Fibroblast of gingiva (primary cell): ENCODE measurements at regions not wholly inside any gene's neighbourhood (a gene's known extent, or its start where the extent isn't known, plus 50 kb on each side); places are given as distances from the start of the nearest gene placed in this dataset.

ENCODE experiments used
- DNase-seq: peaks from one replicate; pipeline ENCODE4 v3.0.0-alpha.2; 2011; ENCODE audit warnings: low read depth

DNA sequence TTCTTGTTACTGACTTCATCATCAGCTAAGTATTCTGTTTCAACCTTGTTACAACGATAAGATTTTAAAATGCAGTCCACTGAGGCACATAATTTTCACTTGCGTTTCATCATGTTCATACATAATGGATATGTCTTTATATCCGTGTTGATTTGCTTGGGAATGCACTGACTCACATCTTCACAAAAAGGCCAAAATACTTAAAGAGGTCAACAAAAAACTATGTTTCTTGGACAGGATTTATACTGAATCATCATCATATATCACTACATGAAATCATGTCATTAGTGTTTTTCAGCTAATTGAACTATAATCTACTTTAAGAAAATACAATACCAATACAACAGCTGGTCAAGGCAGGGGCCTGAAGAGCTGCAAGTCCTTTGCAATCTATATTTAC lies 324.5 kb upstream of the KLF6 start:
- DNase-seq, result no peak

DNA sequence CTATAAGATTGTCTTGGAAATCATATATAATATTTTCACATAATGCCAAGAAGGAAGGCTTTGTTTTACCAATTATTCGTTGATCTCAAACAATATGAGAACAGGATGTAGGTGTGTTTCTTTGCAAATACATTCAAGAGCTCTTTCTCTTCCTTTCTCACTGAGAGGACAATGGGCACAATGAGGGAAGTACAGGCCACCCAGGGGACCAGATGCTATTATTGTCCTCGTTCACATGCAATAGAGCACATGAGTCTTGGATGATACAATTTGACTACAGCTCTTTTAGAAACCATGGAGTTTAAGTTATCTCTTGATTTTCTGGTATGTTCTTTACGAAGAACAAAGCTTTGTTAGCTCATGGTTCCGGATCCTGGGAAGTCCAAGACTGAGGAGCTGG lies 323.7 kb upstream of the KLF6 start:
- DNase-seq, result no peak

DNA sequence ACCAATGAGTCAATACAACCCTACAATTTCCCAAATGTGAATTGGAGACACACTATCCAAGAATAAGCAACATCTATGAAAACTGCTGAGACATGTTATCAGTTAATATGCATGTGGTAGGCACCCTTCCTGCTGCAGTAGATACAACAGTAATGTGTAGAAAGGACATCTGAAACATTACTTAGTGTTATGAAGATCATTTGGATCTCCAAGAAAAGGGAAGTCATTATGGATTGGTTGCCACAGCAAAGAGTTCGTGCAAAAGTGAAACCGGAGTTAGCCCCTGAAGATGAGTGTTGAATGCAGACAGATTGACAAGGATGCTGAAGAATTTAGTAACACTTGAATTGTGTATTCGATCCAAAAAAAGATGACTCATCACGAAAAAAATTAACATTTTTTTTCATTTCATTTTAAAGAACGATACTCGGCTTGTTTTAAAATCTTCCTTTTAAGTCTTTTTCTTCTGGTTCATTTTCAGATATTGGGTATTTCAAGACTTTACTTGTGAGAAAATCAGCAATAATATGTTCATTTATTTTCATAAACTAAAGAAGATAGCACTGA lies 322.4 kb upstream of the KLF6 start:
- DNase-seq, result no peak

DNA sequence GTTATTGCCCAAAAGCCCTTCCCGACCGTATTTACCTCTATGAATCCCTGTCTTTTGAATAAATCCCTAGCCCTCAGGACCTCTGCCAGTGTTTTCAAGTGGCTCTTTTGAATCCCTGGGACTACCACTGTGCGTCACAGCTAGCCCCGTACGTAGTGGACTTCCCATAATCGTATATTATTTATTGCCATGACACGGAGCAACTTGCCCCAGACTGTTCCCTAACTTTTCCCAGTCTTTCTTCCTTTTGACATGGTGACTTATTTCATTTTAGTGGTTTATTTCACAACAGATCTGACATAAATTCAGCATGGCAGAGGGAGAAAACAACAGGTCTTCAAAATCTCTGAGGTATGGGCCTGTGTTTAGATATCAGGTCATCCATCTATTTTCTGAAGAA lies 318.6 kb upstream of the KLF6 start:
- no peak for DNase-seq

DNA sequence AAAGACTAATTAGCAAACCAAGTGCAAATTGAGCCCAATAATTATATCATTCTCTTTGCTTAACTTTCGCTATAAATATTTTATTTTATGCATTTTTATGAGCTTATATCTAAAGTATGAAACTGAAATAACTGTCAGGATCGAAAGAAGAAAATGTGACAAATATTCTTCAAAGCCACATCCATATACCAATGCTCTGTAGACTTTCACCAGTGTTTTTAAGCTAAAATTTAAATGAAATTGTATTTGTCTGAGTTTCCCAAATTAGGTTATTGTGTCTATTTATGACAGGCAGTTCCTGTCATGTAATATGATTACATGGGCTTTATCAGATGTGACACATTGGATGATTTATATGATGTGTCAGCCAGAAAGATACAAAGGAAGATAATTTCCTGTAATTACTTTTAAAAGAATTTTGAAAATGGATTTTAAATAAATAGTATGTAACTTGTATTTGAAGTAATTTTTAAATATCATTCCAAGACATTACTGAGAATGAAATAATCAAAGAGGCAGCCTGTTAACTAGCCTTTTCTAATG lies 317.9 kb upstream of the KLF6 start:
- DNase-seq, result no peak

DNA sequence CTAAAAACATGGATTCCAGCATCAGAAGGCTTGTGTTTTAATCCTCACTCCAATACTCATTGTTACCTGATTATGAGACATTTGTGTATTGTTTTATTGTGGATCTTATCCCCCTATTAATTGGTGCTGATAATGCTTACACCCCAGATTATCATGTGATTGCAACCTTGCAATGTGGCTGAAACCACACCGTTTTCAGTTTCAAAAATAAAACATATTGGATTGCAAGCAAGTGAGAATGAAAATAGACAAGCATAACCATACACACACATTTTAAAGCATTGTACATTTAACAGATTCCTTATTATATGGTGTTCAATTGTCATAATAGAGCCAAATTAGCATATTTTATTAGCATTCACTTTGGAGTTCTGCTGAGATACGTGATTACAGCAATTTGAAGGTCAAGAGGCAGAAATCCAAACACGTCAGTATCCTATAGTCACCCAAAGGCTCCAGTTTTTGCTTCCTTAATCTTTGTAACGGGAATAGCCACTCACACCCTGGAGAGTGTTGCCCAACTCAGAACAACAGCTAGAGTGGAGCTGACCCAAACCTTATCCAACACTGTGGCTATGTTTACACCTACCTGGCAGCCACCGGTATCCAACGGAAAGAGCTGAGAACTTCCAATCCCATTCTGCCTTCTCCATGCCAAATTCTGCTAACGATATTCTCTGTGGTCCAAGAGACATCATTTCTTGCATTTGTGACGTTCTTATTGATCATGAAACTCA lies 317.1 kb upstream of the KLF6 start:
- no peak for DNase-seq

DNA sequence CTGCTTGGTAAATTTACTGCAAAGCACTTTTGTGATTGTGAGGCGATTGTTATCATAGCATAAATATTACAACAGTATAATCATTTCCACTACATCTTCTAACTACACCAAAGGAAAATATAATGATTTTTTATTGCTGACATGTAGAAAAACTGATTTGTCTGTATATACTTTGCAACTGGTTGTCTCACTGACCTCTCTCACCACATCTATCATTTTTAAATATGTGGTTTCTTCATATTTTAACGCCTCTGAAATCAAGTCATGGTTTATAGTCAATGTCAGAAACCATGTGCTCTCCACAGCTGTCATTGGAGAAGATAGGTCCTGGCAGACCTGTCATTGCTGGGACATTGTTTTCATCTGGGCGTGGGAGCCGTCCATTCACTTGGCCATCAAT lies 315.4 kb upstream of the KLF6 start:
- no peak for DNase-seq

DNA sequence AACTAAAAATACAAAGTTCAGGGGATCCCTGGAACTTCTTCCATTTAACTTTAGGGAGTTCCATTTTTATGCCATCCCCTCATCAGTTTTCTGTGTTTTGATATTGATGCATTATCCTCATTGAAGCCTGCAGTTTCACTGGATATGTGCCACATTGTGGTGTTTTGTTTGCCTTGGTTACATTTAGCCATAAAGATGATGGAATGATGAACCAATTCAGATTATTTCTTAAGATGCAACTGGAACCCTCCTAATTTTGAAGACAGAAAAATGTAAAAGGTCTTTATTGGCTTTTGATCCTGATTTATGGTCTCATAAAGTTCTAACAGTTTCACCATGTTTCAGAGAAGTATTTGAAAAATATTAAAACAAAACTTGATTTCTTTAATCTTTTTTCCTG lies 314.2 kb upstream of the KLF6 start:
- peak; percentile 13 for DNase-seq

DNA sequence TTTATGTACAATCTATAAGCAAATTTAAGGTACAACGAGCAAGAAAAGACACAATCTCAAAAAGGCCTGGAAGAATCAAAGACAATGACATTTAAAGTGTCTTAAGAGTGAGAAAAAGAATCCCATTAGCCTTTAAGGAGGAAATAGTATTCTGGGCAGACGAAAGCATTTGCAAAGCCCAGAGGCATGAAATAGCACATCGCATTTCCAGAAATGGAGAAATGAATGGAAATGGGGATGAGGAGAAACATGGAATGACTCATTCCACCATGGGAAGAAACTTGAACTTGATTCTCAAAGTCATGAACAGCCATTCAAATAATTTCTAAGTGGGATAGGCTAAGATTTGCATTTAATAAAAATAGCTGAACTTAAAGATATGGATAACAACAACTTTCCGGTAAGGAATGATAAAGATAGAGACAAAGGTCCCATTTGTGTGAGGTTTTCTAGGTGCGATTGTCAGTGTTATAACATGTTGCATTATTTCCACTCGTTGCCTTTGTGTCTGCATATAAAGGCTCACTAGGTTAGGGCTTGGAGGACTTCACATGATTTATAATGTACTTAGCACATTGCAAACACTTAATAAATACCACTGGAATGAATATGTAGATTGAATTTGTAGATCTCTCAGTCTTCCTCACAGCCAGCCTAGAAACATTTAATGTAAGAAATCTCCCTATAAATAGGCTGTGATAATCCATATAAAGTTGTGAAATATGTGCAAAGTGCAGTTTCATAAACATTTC lies 310.3 kb upstream of the KLF6 start:
- DNase-seq, result no peak

DNA sequence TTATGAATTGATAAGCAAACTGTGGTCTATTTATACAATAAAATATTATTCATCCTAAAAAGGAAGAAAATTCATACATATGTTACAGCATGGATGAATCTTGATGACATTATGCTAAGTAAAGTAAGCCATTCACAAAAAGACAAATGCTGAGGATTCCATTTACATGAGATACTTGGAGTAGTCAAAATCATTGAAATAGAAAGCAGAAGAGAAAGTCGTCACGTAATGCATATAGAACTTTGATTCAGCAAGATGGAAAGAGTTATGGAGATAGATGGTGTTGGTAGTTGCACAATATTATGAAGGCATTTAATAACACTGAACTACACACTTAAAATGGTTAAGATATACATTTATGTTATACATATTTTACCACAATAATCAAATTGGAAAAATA lies 309.7 kb upstream of the KLF6 start:
- no peak for DNase-seq

DNA sequence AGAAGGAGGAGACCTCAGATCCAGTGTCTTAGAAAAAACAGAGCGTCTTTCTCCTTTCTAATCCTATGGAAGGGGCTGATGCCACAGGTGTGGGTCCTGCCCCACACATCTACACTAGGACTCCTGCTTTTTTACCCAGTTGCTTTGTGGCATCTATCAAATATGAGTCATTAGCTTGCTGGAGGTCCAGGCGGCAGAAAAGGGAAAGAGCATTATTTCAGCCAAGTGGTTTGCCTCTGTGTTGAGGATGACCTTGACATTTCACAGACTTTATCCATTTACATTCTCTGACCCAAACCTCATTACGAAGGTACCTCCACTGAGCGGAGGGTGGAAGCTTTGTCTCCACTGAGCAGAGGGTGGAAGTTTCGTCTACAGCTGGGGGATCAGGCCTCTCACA lies 308.4 kb upstream of the KLF6 start:
- no peak for DNase-seq

DNA sequence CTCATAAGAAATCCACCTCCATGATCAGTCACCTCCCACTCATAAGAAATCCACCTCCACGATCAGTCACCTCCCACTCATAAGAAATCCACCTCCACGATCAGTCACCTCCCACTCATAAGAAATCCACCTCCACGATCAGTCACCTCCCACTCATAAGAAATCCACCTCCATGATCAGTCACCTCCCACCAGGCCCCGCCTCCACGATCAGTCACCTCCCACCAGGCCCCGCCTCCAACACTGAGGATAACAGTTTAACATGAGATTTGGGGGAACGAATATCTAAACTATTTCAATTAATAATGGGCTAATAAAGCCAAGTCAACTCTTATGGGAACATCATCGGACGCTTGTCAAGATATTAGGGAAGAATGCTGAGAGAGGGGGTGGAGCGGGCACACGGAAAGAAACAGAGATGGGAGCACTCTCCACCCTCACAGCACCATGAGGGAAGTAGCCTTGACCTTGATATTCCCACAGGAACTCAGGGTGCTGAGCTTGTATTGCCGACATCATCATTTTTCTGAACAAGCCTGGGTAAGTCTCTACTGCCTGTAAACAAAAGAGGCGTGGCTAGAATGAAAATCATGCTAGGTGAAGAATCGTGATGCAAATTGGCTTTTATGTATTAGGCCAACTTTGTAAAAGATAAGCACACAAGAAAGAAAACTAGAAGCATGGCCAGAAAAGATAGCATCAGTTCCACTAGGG lies 303.5 kb upstream of the KLF6 start:
- DNase-seq, result no peak

DNA sequence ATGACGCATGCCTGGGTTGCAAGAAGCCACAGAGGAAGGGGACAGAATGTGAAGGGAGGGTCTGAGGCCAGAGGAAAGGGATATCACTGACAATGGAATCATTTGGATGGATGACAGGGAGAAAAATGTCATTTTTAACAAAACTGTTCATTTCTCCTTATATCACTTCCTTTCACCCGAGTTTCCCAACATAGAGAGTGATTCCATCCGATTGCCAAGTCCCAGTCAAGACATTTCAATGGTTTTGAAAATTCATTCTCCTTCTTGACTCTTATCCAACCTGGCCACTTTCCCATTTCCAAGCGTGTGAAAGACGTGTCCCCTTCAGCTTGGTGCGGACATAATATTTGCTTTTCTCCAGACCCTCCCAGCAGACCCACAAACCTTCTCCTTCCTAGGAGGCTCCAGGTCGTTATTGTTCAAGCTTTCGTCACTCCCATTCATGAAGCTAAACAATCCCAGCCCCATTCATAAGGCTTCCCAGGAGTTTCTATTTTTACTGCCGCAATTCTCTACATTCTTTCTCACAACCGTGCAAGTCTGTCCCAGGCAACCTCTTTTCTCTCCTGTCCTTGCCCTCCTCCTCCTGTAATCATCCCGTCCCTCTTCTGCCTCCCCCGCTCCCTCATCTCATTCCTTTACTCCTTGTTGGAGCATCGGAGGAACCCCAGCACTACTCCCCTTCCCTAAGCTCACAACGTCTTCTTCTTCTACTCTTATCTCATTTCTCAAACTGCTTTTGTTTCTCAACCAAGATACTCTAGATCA lies 301.3 kb upstream of the KLF6 start:
- DNase-seq, result no peak

DNA sequence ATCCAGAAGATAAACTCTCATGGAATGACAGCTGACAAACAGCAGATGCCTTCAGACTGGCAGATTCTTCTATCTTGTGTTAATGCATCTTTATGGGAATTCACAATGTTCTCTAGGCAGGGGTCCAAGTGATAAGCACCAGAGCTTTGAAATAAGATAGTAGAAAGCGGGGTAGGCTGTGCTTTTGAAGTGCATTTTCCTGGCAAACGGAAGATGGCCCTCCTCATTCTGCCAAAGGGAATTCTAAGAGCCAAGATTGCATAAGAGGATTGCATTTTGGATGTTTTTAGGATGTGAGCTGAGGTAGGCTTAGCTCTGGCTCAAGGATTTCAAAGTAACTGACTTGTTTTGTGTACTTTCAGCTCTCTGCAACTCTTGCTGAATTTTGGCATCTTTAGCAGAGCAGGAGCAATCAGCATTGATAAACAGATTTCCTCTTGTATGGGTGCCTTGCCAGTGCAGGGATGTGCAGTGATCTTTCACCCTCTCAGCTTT lies 298.5 kb upstream of the KLF6 start:
- peak; percentile 79 for DNase-seq

DNA sequence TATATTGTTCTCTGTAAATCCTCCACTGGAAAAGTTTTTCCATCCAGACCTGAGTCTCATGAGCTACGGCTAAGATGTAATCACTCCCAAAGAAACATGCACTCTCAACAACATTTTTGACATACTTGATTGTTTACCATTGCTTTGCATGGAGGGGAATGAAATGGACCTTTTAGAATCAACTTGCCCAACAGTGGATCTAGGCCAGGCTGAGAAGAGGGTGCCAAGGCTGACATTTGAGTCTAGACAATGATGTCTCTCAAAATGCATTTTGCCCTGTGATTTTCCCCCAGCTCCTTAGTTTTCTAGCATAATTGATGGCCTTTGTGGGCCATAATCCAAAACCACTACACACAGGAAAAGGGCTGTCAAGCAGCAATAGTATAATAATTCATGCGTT lies 297.9 kb upstream of the KLF6 start:
- DNase-seq, result peak; percentile 74

DNA sequence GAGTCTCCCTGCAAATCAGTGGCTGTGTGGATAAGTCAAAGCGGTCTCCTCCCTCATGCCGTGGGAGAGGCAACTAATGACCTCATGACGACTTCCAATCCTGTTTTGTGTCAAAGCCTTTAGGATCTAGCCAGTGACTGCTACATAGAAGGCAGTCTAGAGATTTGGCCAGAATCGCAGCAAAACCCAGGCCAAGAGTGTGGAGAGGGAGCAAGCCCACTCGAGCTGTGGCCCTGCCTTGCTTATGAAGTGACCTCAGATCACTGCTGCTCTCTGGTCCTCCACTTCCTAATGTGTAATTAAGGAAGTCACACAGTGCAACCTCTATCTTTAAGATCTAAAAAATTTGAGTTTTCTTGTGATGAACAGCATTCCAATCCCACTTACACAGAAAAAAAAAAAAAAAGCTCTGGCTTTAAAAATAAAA lies 296.7 kb upstream of the KLF6 start:
- peak; percentile 75 for DNase-seq

DNA sequence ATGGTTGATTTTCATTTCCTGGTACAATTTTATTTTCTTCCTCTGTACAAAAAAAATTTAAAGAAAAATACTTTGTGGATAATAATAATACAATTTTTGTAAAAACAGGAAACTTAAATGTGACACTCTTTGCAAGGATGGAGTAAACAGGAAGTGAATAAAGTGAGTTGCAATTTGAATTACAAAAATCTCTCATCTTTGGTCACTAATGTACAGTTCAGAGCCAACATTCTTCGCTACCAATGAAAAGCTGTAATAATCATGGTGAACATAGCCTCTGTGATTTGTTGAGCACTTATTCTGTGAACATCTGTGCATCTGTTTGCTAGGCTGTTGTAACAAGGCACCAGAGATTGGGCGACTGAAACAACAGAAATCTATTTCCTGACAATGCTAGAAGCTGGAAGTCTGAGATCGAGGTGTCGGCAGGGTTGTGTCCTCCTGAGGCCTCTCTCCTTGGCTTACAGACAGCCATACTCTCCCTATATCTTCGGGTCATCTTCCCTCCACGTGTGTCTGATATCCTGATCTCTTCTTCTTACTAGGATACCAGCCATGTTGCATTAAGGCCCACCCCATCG lies 295.3 kb upstream of the KLF6 start:
- DNase-seq, result no peak

DNA sequence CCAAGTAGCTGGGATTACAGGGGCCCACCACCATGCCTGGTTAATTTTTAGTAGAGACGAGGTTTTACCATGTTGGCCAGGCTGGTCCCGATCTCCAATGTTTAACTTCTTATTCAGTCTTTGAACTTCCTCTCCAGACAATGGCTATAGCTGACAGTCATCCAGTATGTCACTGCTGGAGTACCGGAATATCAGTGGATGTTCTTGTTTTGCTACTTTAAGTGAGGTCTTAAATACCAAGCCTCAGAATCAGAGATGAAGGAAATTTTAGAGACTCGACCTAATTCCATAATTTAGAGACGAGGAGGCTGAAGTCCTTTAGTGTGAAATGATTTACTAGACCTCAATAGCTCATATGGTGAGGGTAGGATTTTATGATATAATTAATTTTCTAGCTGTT lies 294.8 kb upstream of the KLF6 start:
- DNase-seq, result no peak

DNA sequence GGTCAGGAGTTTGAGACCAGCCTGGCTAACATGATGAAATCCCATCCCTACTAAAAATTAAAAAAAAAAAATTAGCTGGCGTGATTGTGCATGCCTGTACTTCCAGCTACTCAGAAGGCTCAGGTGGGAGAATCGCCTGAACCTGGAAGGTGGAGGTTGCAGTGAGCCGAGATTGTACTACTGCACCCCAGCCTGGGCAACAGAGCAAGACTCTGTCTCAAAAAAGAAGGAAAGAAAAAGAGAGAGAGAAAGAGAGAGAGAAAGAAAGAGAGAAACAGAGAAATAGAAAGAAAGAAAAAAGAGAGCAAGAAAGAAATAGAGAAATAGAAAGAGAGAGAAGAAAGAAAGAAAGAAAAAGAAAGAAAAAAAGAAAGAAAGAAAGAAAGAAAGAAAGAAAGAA lies 292.8 kb upstream of the KLF6 start:
- DNase-seq, result no peak

DNA sequence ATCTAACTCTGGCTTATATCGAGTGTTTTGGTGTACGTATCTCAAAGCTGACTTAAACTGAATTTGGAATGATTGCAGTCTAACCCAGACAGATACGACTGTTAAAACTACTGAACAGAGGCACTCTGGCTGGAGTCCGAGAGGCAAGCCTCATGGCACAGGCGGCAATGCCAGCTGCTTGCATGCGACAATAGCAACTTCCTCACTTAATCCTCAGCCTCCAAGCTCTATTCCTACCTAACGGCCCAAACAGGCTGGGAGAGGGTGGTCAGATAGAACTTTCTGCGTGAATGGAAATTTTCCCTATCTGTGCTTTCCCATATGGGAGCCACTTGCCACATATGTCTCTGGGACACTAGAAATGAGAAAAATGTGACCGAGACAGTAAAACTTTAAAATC lies 292.0 kb upstream of the KLF6 start:
- no peak for DNase-seq

DNA sequence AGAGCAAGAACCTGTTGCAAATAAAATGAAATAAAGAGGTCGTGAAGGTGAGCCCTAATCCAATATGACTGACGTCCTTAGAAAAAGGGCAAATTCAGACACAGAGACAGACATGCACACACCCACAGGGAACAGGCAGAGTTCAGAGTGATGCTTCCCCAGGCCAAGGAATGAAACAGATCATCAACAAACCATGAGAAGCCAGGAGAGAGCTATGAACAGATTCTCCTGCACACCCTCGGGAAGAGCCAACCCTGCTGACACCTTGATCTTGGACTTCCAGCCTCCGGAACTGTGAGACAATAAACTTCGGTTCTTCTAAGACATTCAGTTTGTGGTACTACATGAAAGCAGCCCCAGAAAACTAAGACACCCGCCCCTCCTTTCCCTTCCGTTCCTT lies 290.4 kb upstream of the KLF6 start:
- no peak for DNase-seq
